Right atrium auricular region (tissue), 2 donors: ENCODE measurements at regions not wholly inside any gene's neighbourhood (a gene's known extent, or its start where the extent isn't known, plus 50 kb on each side); places are given as distances from the start of the nearest gene placed in this dataset.

Experiments used
- DNase-seq: peaks from one replicate; pipeline ENCODE4 v3.0.0-alpha.2; 2019; ENCODE audit warnings: low spot score
- H3K27ac ChIP-seq, 2 donors: fragments of 200-600 bp; sonication (generic); 1 replicate in 1 of 2; 2 replicates in 1 of 2; pipeline ENCODE4 v1.5.1; 2016 to 2019
- H3K27me3 ChIP-seq, 2 donors: fragments of 200-600 bp; sonication (generic); one replicate each; pipeline versions ENCODE4 v1.5.1 to v1.6.0; 2017 to 2019
- H3K36me3 ChIP-seq: fragments of 200-600 bp; sonication (generic); one replicate; pipeline ENCODE4 v1.5.1; 2016
- H3K4me1 ChIP-seq, 2 donors: fragments of 200-600 bp; sonication (generic); one replicate each; pipeline versions ENCODE4 v1.5.1 to v1.6.0; 2017 to 2019
- H3K4me3 ChIP-seq, 2 donors: fragments of 200-600 bp; sonication (generic); 1 replicate in 1 of 2; 2 replicates in 1 of 2; pipeline ENCODE4 v1.5.1; 2017 to 2019; ENCODE audit warnings: mild to moderate bottlenecking in 1 of 2, moderate library complexity in 1 of 2
- H3K9me3 ChIP-seq, 2 donors: fragments of 200-600 bp; sonication (generic); one replicate each; pipeline ENCODE4 v1.5.1; 2019
- TF ChIP-seq, protein P1 (sequence below), 2 donors: fragments of 200-600 bp; sonication (generic); IDR thresholded peaks; one replicate each; pipeline ENCODE4 v1.5.1; 2019; ENCODE audit warnings: antibody characterized with exemption in 2 of 2

GRCh38 chr15:93257920-93258319, 168.9 kb upstream of the RGMA start:
- no peak overlapping the region for H3K27ac ChIP-seq
- H3K4me1 ChIP-seq: no peaks in the 10 kb centered on the region
- H3K36me3 ChIP-seq: no peaks in the 10 kb centered on the region
- no peak for DNase-seq
- TF ChIP-seq, protein P1, sequence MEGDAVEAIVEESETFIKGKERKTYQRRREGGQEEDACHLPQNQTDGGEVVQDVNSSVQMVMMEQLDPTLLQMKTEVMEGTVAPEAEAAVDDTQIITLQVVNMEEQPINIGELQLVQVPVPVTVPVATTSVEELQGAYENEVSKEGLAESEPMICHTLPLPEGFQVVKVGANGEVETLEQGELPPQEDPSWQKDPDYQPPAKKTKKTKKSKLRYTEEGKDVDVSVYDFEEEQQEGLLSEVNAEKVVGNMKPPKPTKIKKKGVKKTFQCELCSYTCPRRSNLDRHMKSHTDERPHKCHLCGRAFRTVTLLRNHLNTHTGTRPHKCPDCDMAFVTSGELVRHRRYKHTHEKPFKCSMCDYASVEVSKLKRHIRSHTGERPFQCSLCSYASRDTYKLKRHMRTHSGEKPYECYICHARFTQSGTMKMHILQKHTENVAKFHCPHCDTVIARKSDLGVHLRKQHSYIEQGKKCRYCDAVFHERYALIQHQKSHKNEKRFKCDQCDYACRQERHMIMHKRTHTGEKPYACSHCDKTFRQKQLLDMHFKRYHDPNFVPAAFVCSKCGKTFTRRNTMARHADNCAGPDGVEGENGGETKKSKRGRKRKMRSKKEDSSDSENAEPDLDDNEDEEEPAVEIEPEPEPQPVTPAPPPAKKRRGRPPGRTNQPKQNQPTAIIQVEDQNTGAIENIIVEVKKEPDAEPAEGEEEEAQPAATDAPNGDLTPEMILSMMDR (IDR thresholded peaks at IDR 0.05): no peak
- no peaks in the 10 kb centered on the region for H3K9me3 ChIP-seq
- H3K4me3 ChIP-seq: no peak overlapping the region
- H3K27me3 ChIP-seq: no peaks in the 10 kb centered on the region

DNA sequence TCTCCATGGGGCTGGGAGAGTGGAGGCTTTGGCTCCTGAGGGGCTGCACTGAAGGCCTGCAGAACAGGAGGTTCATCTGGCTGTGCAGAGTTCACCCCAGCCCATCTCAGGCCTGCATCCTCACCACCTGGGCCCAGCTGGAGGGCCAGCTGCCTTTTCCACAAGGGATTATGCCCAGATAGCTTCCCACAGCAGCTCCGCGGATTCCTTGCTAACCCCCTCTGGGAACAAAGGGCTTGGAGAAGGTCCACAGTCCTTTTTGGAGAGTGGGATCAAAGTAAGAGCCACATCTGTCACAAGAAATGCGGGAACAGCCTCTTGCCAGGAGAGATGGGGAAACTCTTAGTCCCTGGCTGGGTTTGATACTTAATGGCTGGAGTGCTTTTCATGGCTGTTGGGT, 164.7 kb upstream of the RGMA start:
- Histone ChIP-seq H3K9me3 (no peaks in the 10 kb centered on the region), H3K27ac (no peak overlapping the region), H3K4me1 (peaks cover 0 to 7% of the 10 kb centered on the region in 2 donors), H3K36me3 (no peaks in the 10 kb centered on the region), H3K4me3 (no peak overlapping the region), H3K27me3 (no peaks in the 10 kb centered on the region)
- TF ChIP-seq, protein P1 (IDR thresholded peaks at IDR 0.05): no peak
- no peak for DNase-seq

DNA sequence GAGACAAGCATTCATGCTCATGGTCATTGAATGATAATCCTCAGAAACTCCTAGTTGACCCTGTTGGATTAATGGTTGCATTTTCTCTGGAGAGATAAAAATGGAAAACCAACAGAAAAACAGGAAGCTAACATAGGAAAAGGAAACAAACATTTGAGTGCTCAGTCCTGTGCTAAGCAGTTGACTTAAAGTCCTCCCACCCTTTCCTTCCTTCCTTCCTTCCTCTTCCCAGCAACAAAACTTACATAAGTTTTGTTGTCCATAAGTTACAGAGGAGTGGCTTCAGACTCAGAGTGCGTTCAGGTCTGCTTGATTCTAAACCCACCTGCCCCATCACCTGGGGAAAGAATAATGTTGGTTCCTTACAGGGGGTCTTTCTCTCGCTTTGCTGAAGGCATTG, 163.8 kb upstream of the RGMA start:
- H3K36me3 ChIP-seq: no peaks in the 10 kb centered on the region
- H3K4me3 ChIP-seq: no peak overlapping the region
- H3K9me3 ChIP-seq: no peaks in the 10 kb centered on the region
- H3K27me3 ChIP-seq: no peaks in the 10 kb centered on the region
- H3K4me1 ChIP-seq: peaks cover 0 to 7% of the 10 kb centered on the region in 2 donors
- TF ChIP-seq, protein P1 (IDR thresholded peaks at IDR 0.05): no peak
- no peak overlapping the region for H3K27ac ChIP-seq
- no peak for DNase-seq

- Histone ChIP-seq H3K36me3 (no peaks in the 10 kb centered on the region), H3K4me1 (peaks cover 0 to 7% of the 10 kb centered on the region in 2 donors), H3K4me3 (no peak overlapping the region), H3K9me3 (no peaks in the 10 kb centered on the region), H3K27me3 (no peaks in the 10 kb centered on the region), H3K27ac (no peak overlapping the region)
- TF ChIP-seq, protein P1 (IDR thresholded peaks at IDR 0.05): no peak
- no peak for DNase-seq
Measured at GRCh38 chr15:93250950-93251349, 161.9 kb upstream of the RGMA start.

DNA sequence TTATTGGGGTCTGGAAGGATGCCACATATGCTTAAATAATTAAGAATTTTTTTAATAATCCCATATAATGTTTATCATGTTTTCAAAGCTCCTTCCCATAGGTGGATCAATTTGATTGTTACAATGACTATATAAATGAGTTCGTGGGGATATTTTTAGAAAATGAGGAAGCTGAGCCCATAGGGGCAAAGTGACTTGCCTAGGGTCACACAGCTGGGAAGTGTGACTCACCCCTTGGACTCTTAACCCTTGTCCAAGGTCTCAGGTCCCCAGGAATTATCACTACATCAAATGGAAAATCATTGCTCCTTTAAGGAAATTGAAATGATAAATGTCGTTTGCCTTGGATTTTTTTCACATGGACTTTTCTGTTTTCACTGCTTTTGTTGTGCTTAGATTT, 161.2 kb upstream of the RGMA start:
- H3K27ac ChIP-seq: no peak overlapping the region
- no peaks in the 10 kb centered on the region for H3K9me3 ChIP-seq
- TF ChIP-seq, protein P1 (IDR thresholded peaks at IDR 0.05): no peak
- DNase-seq: no peak
- H3K36me3 ChIP-seq: no peaks in the 10 kb centered on the region
- peaks cover 0 to 7% of the 10 kb centered on the region in 2 donors for H3K4me1 ChIP-seq
- H3K27me3 ChIP-seq: no peaks in the 10 kb centered on the region
- no peak overlapping the region for H3K4me3 ChIP-seq

GRCh38 chr15:93249623-93250022, 160.6 kb upstream of the RGMA start:
- TF ChIP-seq, protein P1 (IDR thresholded peaks at IDR 0.05): no peak
- Histone ChIP-seq H3K27ac (no peak overlapping the region), H3K36me3 (no peaks in the 10 kb centered on the region), H3K4me3 (no peak overlapping the region), H3K4me1 (peaks cover 0 to 7% of the 10 kb centered on the region in 2 donors), H3K9me3 (no peaks in the 10 kb centered on the region), H3K27me3 (no peaks in the 10 kb centered on the region)
- DNase-seq: no peak
